ENCODE measurements at regions not wholly inside any gene's neighbourhood (a gene's known extent, or its start where the extent isn't known, plus 50 kb on each side); places are given as distances from the start of the nearest gene placed in this dataset.

DNA sequence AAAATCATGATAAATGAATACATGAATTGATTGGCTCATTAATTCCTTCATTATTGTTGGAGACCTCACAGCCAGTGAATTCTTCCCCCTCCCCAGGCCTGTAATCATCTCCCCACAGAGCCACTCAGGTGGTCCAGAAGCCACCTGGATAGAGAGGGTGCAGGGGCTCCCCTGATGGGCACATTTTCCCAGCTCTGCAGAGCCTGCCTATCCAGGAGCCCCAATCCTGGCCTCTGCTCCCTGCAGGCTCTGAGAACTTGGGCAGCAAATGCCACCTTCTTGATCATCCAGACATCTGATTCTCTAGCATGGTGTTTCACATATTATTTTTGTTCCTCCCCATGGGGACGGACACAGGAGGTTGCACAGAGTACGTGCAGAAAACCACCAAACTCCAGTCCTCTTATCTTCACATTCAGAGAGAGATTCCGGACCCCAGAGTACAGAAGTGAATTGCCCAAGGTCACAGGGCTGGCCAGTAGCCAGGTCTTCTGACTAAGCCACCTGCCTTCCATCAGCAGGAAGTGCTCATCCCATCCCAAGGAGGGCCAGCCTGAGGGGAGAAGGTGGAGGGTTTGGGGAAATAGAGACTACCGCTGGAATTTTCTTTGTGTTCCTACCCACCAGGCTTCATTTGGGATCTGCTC lies 348.0 kb downstream of the BUD13 start:
- TF ChIP-seq, protein P1, sequence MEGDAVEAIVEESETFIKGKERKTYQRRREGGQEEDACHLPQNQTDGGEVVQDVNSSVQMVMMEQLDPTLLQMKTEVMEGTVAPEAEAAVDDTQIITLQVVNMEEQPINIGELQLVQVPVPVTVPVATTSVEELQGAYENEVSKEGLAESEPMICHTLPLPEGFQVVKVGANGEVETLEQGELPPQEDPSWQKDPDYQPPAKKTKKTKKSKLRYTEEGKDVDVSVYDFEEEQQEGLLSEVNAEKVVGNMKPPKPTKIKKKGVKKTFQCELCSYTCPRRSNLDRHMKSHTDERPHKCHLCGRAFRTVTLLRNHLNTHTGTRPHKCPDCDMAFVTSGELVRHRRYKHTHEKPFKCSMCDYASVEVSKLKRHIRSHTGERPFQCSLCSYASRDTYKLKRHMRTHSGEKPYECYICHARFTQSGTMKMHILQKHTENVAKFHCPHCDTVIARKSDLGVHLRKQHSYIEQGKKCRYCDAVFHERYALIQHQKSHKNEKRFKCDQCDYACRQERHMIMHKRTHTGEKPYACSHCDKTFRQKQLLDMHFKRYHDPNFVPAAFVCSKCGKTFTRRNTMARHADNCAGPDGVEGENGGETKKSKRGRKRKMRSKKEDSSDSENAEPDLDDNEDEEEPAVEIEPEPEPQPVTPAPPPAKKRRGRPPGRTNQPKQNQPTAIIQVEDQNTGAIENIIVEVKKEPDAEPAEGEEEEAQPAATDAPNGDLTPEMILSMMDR (IDR thresholded peaks at IDR 0.05; ENCODE audit: borderline replicate concordance, insufficient read depth, low read depth, low read length), result no peak
- H3K4me3 ChIP-seq (ENCODE audit: low read depth, low read length), result no peak overlapping the region

DNA sequence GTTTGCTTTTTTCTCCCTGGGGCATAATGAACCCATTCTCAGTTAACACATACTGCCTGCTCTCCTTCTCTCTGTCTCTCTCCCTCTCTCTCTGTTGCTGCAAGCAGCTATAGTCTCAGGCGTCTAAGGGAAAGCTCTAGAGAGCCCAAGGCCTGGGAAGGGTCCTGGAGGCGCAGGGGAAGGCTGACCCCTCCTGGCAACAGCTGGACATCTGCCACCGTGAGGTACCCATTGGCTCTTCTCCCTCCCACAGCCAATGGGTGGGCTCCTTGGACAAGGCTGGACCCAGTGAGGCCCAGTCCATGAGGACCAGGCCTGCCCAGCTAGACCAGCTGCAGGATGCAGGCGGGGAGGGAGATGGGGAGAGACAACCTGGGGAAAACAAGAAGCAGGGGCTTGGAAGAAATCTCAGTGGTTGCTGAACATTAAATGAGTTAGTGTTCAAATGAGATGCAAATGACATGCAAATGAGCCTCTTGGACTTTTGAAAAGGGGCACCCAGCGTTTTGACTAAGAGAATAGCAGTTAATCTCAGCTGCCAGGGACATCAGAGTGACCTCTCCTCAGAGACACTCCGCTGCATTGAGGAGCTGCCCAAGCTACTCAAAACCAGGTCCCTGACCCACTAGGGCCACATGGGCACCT lies 349.7 kb downstream of the BUD13 start:
- TF ChIP-seq, protein P1 (IDR thresholded peaks at IDR 0.05; ENCODE audit: borderline replicate concordance, insufficient read depth, low read depth, low read length), result no peak

DNA sequence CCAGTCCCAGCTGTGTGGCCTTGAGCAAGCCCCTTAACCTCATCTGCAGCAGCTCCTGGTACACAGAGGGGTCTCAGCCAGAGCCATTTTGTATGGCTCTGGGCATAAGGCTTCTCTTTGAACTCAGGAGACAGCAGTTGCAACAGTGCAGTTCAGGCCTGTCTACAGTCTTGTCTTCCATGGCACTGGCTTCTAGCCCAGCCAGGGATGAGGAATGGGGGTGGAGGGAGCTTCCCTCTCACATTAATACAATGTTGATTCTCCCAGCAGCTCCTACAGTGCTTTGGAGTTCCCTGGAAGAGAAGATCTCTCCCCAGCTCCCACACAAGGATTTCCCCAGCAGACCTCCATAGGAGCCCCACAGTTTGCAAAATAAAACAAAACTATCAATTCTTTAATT lies 350.2 kb downstream of the BUD13 start:
- TF ChIP-seq, protein P1 (IDR thresholded peaks at IDR 0.05; ENCODE audit: borderline replicate concordance, insufficient read depth, low read depth, low read length), result no peak
- H3K4me3 ChIP-seq (ENCODE audit: low read depth, low read length), result no peak overlapping the region

More for the DNA sequence above, 349.7 kb downstream of the BUD13 start:
- H3K4me3 ChIP-seq (ENCODE audit: low read depth, low read length), result no peak overlapping the region

DNA sequence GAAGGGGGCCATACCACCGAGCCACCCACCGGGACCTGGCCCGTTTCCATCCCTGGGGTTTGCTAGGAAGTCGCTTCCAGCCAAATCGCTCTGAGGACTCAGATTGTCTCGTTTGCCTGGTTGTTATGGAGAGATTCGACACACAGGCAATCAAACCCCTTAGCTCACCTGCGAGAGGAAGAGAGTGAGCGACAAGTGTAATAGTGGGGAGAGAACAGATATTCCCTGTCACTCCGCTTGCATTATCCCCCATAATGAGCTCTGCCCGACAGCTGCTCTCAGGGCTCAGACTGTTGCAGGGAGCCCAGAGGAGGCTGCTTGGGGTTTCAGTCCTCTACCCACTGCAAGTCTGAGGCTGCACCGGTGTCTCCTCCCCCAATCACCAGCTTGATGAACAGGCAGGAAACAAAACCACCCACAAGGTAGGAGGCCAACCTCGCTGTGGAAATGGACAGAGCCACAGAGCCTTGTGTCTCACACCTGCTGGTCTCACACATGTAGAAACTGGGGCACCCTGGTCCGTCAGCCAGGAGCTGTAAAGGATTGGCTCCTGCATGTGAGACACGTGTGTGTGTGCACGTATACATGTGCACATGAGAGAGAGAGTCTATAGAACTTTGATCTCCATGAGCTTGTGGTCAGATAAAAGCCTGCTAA lies 351.1 kb downstream of the BUD13 start:
- H3K4me3 ChIP-seq (ENCODE audit: low read depth, low read length), result no peak overlapping the region
- TF ChIP-seq, protein P1 (IDR thresholded peaks at IDR 0.05; ENCODE audit: borderline replicate concordance, insufficient read depth, low read depth, low read length), result no peak

DNA sequence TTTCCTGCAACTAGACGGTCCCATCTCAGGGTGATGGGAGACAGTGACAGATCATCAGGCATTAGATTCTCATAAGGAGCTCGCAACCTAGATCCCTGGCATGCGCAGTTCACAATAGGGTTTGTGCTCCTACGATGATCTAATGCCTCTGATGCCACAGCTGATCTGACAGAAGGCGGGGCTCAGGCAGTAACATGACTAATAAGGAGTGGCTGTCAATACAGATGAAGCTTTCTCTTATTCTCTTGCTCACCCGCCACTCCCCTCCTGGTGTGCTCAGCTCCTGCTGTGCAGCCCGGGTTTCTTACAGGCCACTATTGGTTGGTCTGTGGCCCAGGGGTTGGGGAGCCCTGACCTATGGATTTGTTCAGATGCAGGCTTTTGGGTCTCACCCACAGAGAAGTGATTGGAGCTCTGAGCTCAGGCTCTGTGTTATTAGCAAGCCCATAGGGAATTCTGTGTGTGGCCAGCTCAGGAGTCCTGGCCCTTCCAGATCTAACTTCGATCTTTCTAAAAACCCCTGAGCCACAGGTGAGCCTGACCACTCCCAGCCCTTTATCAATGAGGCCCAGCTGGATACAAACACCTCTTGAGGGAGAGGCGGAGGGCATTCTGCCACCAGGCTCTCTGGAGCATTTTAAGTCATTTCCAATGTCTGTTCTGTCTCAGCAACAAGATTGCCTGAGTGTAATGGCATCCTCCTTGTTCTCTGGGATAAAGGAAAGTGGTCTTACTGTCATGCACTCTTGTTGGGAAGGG lies 351.8 kb downstream of the BUD13 start:
- H3K4me3 ChIP-seq (ENCODE audit: low read depth, low read length), result no peak overlapping the region
- TF ChIP-seq, protein P1 (IDR thresholded peaks at IDR 0.05; ENCODE audit: borderline replicate concordance, insufficient read depth, low read depth, low read length), result no peak

DNA sequence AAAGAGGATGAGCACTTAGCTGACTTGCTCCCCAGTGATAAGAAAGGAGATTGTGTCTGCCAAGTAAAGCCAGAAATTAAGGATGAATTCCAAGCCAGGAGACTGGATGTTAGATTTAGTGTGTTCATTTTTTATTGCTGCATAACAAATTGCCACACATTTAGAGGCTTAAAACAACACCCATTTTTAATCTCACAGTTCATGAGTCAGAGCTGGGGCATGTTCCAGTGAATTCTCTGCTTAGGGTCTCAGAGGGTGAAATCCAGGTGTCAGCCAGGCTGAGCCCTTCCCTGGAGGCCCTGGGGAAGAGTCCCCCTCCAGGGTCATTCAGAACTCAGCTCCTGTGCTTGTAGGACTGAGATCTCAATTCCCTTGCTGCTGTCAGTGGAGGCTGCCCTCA lies 352.8 kb downstream of the BUD13 start:
- TF ChIP-seq, protein P1 (IDR thresholded peaks at IDR 0.05; ENCODE audit: borderline replicate concordance, insufficient read depth, low read depth, low read length), result no peak
- H3K4me3 ChIP-seq (ENCODE audit: low read depth, low read length), result no peak overlapping the region

Measured in GM12875 (cell line).